ENCODE measurements at regions not wholly inside any gene's neighbourhood (a gene's known extent, or its start where the extent isn't known, plus 50 kb on each side); places are given as distances from the start of the nearest gene placed in this dataset.

- Histone ChIP-seq H3K9me3 (replicated peaks; ENCODE audit: control insufficient read depth, low read depth, low read length) (peaks cover 4% of the 10 kb centered on the region), H3K36me3 (ENCODE audit: control insufficient read depth, insufficient read depth, low read length) (no peaks in the 10 kb centered on the region), H3K27ac (ENCODE audit: low read length) (no peak overlapping the region), H3K27me3 (ENCODE audit: control insufficient read depth, insufficient read depth, low read length) (no peaks in the 10 kb centered on the region), H3K4me3 (ENCODE audit: low read length) (no peak overlapping the region), H3K4me1 (ENCODE audit: control insufficient read depth, insufficient read depth, low read length) (no peaks in the 10 kb centered on the region)
- DNase-seq = no peak
- no CpG with 5 or more reads among the region's 1 CpG for WGBS (ENCODE audit: insufficient coverage)
Measured at GRCh38 chr13:95352486-95352885, 51.2 kb upstream of the ABCC4 start.

GRCh38 chr13:95354156-95354555 lies 52.9 kb upstream of the ABCC4 start:
- H3K9me3 ChIP-seq (replicated peaks; ENCODE audit: control insufficient read depth, low read depth, low read length) = peaks cover 4% of the 10 kb centered on the region
- no peak overlapping the region for H3K27ac ChIP-seq (ENCODE audit: low read length)
- H3K27me3 ChIP-seq (ENCODE audit: control insufficient read depth, insufficient read depth, low read length) = no peaks in the 10 kb centered on the region
- no peak overlapping the region for H3K4me3 ChIP-seq (ENCODE audit: low read length)
- 80% methylated on average over 1 of the region's 2 CpGs for WGBS (ENCODE audit: insufficient coverage)
- H3K4me1 ChIP-seq (ENCODE audit: control insufficient read depth, insufficient read depth, low read length) = no peaks in the 10 kb centered on the region
- DNase-seq = no peak
- no peaks in the 10 kb centered on the region for H3K36me3 ChIP-seq (ENCODE audit: control insufficient read depth, insufficient read depth, low read length)

GRCh38 chr13:95354680-95355487 lies 53.6 kb upstream of the ABCC4 start:
- H3K4me3 ChIP-seq (ENCODE audit: low read length) = no peak overlapping the region
- no peaks in the 10 kb centered on the region for H3K36me3 ChIP-seq (ENCODE audit: control insufficient read depth, insufficient read depth, low read length)
- peaks cover 4% of the 10 kb centered on the region for H3K9me3 ChIP-seq (replicated peaks; ENCODE audit: control insufficient read depth, low read depth, low read length)
- H3K4me1 ChIP-seq (ENCODE audit: control insufficient read depth, insufficient read depth, low read length) = no peaks in the 10 kb centered on the region
- peak overlapping the region; percentile 29 for H3K27ac ChIP-seq (ENCODE audit: low read length)
- peak; percentile 8 for DNase-seq
- no peaks in the 10 kb centered on the region for H3K27me3 ChIP-seq (ENCODE audit: control insufficient read depth, insufficient read depth, low read length)
- 20% methylated on average over 2 of the region's 4 CpGs for WGBS (ENCODE audit: insufficient coverage)

- no peak overlapping the region for H3K27ac ChIP-seq (ENCODE audit: low read length)
Measured at GRCh38 chr13:95355494-95355893, 54.2 kb upstream of the ABCC4 start.

GRCh38 chr13:95356916-95357315 lies 55.7 kb upstream of the ABCC4 start:
- 100% methylated on average over 1 of the region's 2 CpGs for WGBS (ENCODE audit: insufficient coverage)
- H3K9me3 ChIP-seq (replicated peaks; ENCODE audit: control insufficient read depth, low read depth, low read length) = peaks cover 4% of the 10 kb centered on the region
- no peaks in the 10 kb centered on the region for H3K4me1 ChIP-seq (ENCODE audit: control insufficient read depth, insufficient read depth, low read length)

More at GRCh38 chr13:95355494-95355893, 54.2 kb upstream of the ABCC4 start:
- DNase-seq = no peak
- no peaks in the 10 kb centered on the region for H3K36me3 ChIP-seq (ENCODE audit: control insufficient read depth, insufficient read depth, low read length)
- H3K4me1 ChIP-seq (ENCODE audit: control insufficient read depth, insufficient read depth, low read length) = no peaks in the 10 kb centered on the region
- WGBS (ENCODE audit: insufficient coverage) = 0% methylated on average over 1 of the region's 6 CpGs
- no peaks in the 10 kb centered on the region for H3K27me3 ChIP-seq (ENCODE audit: control insufficient read depth, insufficient read depth, low read length)
- H3K4me3 ChIP-seq (ENCODE audit: low read length) = no peak overlapping the region
- H3K9me3 ChIP-seq (replicated peaks; ENCODE audit: control insufficient read depth, low read depth, low read length) = peaks cover 4% of the 10 kb centered on the region

GRCh38 chr13:95357875-95358274 lies 56.6 kb upstream of the ABCC4 start:
- H3K9me3 ChIP-seq (replicated peaks; ENCODE audit: control insufficient read depth, low read depth, low read length) = peaks cover 4% of the 10 kb centered on the region
- no peak overlapping the region for H3K27ac ChIP-seq (ENCODE audit: low read length)
- H3K36me3 ChIP-seq (ENCODE audit: control insufficient read depth, insufficient read depth, low read length) = no peaks in the 10 kb centered on the region
- no peaks in the 10 kb centered on the region for H3K27me3 ChIP-seq (ENCODE audit: control insufficient read depth, insufficient read depth, low read length)
- no peak for DNase-seq
- WGBS (ENCODE audit: insufficient coverage) = 100% methylated on average over 1 of the region's 4 CpGs
- H3K4me3 ChIP-seq (ENCODE audit: low read length) = no peak overlapping the region
- H3K4me1 ChIP-seq (ENCODE audit: control insufficient read depth, insufficient read depth, low read length) = no peaks in the 10 kb centered on the region

More at GRCh38 chr13:95356916-95357315, 55.7 kb upstream of the ABCC4 start:
- Histone ChIP-seq H3K4me3 (ENCODE audit: low read length) (no peak overlapping the region), H3K27ac (ENCODE audit: low read length) (no peak overlapping the region), H3K36me3 (ENCODE audit: control insufficient read depth, insufficient read depth, low read length) (no peaks in the 10 kb centered on the region), H3K27me3 (ENCODE audit: control insufficient read depth, insufficient read depth, low read length) (no peaks in the 10 kb centered on the region)
- no peak for DNase-seq

- no peaks in the 10 kb centered on the region for H3K4me1 ChIP-seq (ENCODE audit: control insufficient read depth, insufficient read depth, low read length)
- WGBS (ENCODE audit: insufficient coverage) = 83% methylated on average over 1 of the region's 3 CpGs
- H3K27ac ChIP-seq (ENCODE audit: low read length) = no peak overlapping the region
- peaks cover 6% of the 10 kb centered on the region for H3K9me3 ChIP-seq (replicated peaks; ENCODE audit: control insufficient read depth, low read depth, low read length)
- H3K4me3 ChIP-seq (ENCODE audit: low read length) = no peak overlapping the region
- H3K27me3 ChIP-seq (ENCODE audit: control insufficient read depth, insufficient read depth, low read length) = no peaks in the 10 kb centered on the region
- no peaks in the 10 kb centered on the region for H3K36me3 ChIP-seq (ENCODE audit: control insufficient read depth, insufficient read depth, low read length)
- no peak for DNase-seq
Measured at GRCh38 chr13:95360052-95360451, 58.8 kb upstream of the ABCC4 start.

GRCh38 chr13:95360464-95361097 lies 59.3 kb upstream of the ABCC4 start:
- no peaks in the 10 kb centered on the region for H3K4me1 ChIP-seq (ENCODE audit: control insufficient read depth, insufficient read depth, low read length)
- no peaks in the 10 kb centered on the region for H3K36me3 ChIP-seq (ENCODE audit: control insufficient read depth, insufficient read depth, low read length)
- DNase-seq = no peak
- no peaks in the 10 kb centered on the region for H3K27me3 ChIP-seq (ENCODE audit: control insufficient read depth, insufficient read depth, low read length)
- H3K9me3 ChIP-seq (replicated peaks; ENCODE audit: control insufficient read depth, low read depth, low read length) = peaks cover 6% of the 10 kb centered on the region
- no peak overlapping the region for H3K27ac ChIP-seq (ENCODE audit: low read length)
- no peak overlapping the region for H3K4me3 ChIP-seq (ENCODE audit: low read length)
- 86% methylated on average over 4 of the region's 9 CpGs for WGBS (ENCODE audit: insufficient coverage)

GRCh38 chr13:95361686-95362085 lies 60.4 kb upstream of the ABCC4 start:
- no peak overlapping the region for H3K27ac ChIP-seq (ENCODE audit: low read length)
- WGBS (ENCODE audit: insufficient coverage) = 56% methylated on average over 2 of the region's 3 CpGs

GRCh38 chr13:95362666-95363065 lies 61.4 kb upstream of the ABCC4 start:
- Histone ChIP-seq H3K27me3 (ENCODE audit: control insufficient read depth, insufficient read depth, low read length) (no peaks in the 10 kb centered on the region), H3K9me3 (replicated peaks; ENCODE audit: control insufficient read depth, low read depth, low read length) (peaks cover 2% of the 10 kb centered on the region), H3K27ac (ENCODE audit: low read length) (no peak overlapping the region), H3K4me3 (ENCODE audit: low read length) (no peak overlapping the region), H3K36me3 (ENCODE audit: control insufficient read depth, insufficient read depth, low read length) (no peaks in the 10 kb centered on the region), H3K4me1 (ENCODE audit: control insufficient read depth, insufficient read depth, low read length) (no peaks in the 10 kb centered on the region)
- no peak for DNase-seq
- WGBS (ENCODE audit: insufficient coverage) = 91% methylated on average over 2 of the region's 5 CpGs

More at GRCh38 chr13:95361686-95362085, 60.4 kb upstream of the ABCC4 start:
- Histone ChIP-seq H3K4me3 (ENCODE audit: low read length) (no peak overlapping the region), H3K9me3 (replicated peaks; ENCODE audit: control insufficient read depth, low read depth, low read length) (peaks cover 5% of the 10 kb centered on the region), H3K27me3 (ENCODE audit: control insufficient read depth, insufficient read depth, low read length) (no peaks in the 10 kb centered on the region), H3K4me1 (ENCODE audit: control insufficient read depth, insufficient read depth, low read length) (no peaks in the 10 kb centered on the region), H3K36me3 (ENCODE audit: control insufficient read depth, insufficient read depth, low read length) (no peaks in the 10 kb centered on the region)
- DNase-seq = no peak

Measured in muscle of leg (tissue), 3 donors.